Caco-2 (cell line): ENCODE measurements at regions not wholly inside any gene's neighbourhood (a gene's known extent, or its start where the extent isn't known, plus 50 kb on each side); places are given as distances from the start of the nearest gene placed in this dataset.

Experiments
- BruUV-seq: library from RNA; stranded (reverse); fragments of 400-500 nt; replicated peaks from 2 replicates; lab custom pipeline; 2021; lab: Mats Ljungman, UMichigan
- CTCF ChIA-PET: fragments of 300-600 bp; sonication (Branson Sonifier 250); formaldehyde crosslinking; loops from one replicate; lab custom pipeline; 2022; ENCODE audit warnings: antibody characterized with exemption; lab: Charles Lee
- POLR2A ChIA-PET: fragments of 300-600 bp; sonication (Branson Sonifier 250); formaldehyde crosslinking; loops from one replicate; lab custom pipeline; 2022; ENCODE audit warnings: antibody characterized with exemption; lab: Charles Lee
- DNase-seq, 2 experiments: peaks; one replicate each; pipeline versions ENCODE4 v3.0.0 to v3.0.0-alpha.2; 2020 to 2022
- H3K27me3 ChIP-seq: replicated peaks from 2 replicates; pipeline ENCODE4 v1.6.0; 2011; ENCODE audit warnings: low read length; ENCODE audit not compliant: control insufficient read depth, insufficient read depth
- H3K36me3 ChIP-seq: 2 replicates; pipeline ENCODE4 v1.5.1; 2011; ENCODE audit warnings: low read length; ENCODE audit not compliant: control insufficient read depth, insufficient read depth
- H3K4me1 ChIP-seq: fragments of 250-450 bp; sonication (Bioruptor Pico); 2 replicates; pipeline ENCODE4 v1.5.1; 2020; ENCODE audit warnings: mild to moderate bottlenecking
- H3K4me3 ChIP-seq: 2 replicates; pipeline ENCODE4 v1.5.1; 2011; ENCODE audit warnings: low read depth, mild to moderate bottlenecking, control low read depth, low read length
- H3K9me3 ChIP-seq: fragments of 250-450 bp; sonication (Bioruptor Pico); 2 replicates; pipeline ENCODE4 v1.5.1; 2020; ENCODE audit warnings: mild to moderate bottlenecking, moderate library complexity
- H3K27ac Mint-ChIP-seq: one replicate; pipeline ENCODE4 v1.8.0; 2022; ENCODE audit warnings: mixed read lengths; ENCODE audit not compliant: unreplicated experiment
- H3K27me3 Mint-ChIP-seq: one replicate; pipeline ENCODE4 v1.8.0; 2022; ENCODE audit warnings: mixed read lengths; ENCODE audit not compliant: insufficient read depth, unreplicated experiment
- H3K36me3 Mint-ChIP-seq: one replicate; pipeline ENCODE4 v1.8.0; 2022; ENCODE audit warnings: mild to moderate bottlenecking, mixed read lengths; ENCODE audit not compliant: insufficient read depth, unreplicated experiment
- H3K4me1 Mint-ChIP-seq: one replicate; pipeline ENCODE4 v1.8.0; 2022; ENCODE audit warnings: low read depth, mixed read lengths; ENCODE audit not compliant: unreplicated experiment
- H3K4me3 Mint-ChIP-seq: one replicate; pipeline ENCODE4 v1.8.0; 2022; ENCODE audit warnings: mild to moderate bottlenecking, moderate library complexity, mixed read lengths; ENCODE audit not compliant: unreplicated experiment
- H3K9me3 Mint-ChIP-seq: one replicate; pipeline ENCODE4 v1.8.0; 2022; ENCODE audit warnings: mixed read lengths; ENCODE audit not compliant: unreplicated experiment
- intact Hi-C: fragments of 100-400 bp; cut with micrococcal nuclease; formaldehyde crosslinking; loops from one replicate; pipeline ENCODE4 v1.10.0; 2022; ENCODE audit not compliant: unreplicated experiment
- TF ChIP-seq, protein P1 (sequence below), 2 experiments: fragments of 200-600 bp in 1 of 2; IDR thresholded peaks; 1 replicate in 1 of 2; 2 replicates in 1 of 2; pipeline versions ENCODE4 v1.5.1 to v1.8.0; 2011 to 2022; ENCODE audit warnings: antibody characterized with exemption in 1 of 2, control low read depth in 1 of 2, inconsistent platforms in 1 of 2, low read depth in 1 of 2, low read length in 1 of 2, mild to moderate bottlenecking in 1 of 2, moderate library complexity in 1 of 2; ENCODE audit not compliant: insufficient read depth in 1 of 2, severe bottlenecking in 1 of 2, unreplicated experiment in 1 of 2

DNA sequence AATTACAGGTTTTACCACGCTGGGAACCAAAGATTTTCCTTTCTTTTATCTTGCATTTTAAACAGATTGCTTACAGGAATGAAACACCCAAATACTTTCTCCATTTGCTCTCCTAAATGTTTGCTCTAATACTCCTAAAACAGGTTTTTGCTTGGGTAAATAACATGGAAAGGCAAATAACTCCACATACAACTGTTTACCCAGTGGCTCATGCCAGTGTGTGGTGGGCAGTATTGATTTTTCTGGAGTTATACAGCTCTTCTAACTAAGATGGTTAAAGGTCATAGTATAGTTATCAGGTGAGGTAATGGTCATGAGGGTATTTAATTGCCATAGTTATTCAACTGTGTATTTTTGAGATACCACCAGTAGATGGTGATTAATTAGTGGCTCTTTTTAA is 61.2 kb upstream of the RAB27B start:
- no peaks in the 10 kb centered on the region for H3K36me3 ChIP-seq
- BruUV-seq = no TSS peak
- Mint-ChIP-seq H3K4me3 (no peak overlapping the region), H3K9me3 (peaks cover 9% of the 10 kb centered on the region), H3K27ac (no peak overlapping the region), H3K36me3 (no peaks in the 10 kb centered on the region), H3K27me3 (no peaks in the 10 kb centered on the region), H3K4me1 (peaks cover 27% of the 10 kb centered on the region)
- TF ChIP-seq, protein P1, sequence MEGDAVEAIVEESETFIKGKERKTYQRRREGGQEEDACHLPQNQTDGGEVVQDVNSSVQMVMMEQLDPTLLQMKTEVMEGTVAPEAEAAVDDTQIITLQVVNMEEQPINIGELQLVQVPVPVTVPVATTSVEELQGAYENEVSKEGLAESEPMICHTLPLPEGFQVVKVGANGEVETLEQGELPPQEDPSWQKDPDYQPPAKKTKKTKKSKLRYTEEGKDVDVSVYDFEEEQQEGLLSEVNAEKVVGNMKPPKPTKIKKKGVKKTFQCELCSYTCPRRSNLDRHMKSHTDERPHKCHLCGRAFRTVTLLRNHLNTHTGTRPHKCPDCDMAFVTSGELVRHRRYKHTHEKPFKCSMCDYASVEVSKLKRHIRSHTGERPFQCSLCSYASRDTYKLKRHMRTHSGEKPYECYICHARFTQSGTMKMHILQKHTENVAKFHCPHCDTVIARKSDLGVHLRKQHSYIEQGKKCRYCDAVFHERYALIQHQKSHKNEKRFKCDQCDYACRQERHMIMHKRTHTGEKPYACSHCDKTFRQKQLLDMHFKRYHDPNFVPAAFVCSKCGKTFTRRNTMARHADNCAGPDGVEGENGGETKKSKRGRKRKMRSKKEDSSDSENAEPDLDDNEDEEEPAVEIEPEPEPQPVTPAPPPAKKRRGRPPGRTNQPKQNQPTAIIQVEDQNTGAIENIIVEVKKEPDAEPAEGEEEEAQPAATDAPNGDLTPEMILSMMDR (IDR thresholded peaks at IDR 0.05; ENCODE audit: insufficient read depth in 1 of 2, low read depth in 1 of 2, low read length in 1 of 2, severe bottlenecking in 1 of 2, unreplicated experiment in 1 of 2) = no peak
- no peaks in the 10 kb centered on the region for H3K27me3 ChIP-seq
- H3K4me3 ChIP-seq = no peak overlapping the region
- intact Hi-C loops = no loop called here
- H3K4me1 ChIP-seq = peaks cover 25% of the 10 kb centered on the region
- ChIA-PET POLR2A (no interaction called here), CTCF (no interaction called here)
- peak; percentile 16 to 37 for DNase-seq
- H3K9me3 ChIP-seq = no peaks in the 10 kb centered on the region

DNA sequence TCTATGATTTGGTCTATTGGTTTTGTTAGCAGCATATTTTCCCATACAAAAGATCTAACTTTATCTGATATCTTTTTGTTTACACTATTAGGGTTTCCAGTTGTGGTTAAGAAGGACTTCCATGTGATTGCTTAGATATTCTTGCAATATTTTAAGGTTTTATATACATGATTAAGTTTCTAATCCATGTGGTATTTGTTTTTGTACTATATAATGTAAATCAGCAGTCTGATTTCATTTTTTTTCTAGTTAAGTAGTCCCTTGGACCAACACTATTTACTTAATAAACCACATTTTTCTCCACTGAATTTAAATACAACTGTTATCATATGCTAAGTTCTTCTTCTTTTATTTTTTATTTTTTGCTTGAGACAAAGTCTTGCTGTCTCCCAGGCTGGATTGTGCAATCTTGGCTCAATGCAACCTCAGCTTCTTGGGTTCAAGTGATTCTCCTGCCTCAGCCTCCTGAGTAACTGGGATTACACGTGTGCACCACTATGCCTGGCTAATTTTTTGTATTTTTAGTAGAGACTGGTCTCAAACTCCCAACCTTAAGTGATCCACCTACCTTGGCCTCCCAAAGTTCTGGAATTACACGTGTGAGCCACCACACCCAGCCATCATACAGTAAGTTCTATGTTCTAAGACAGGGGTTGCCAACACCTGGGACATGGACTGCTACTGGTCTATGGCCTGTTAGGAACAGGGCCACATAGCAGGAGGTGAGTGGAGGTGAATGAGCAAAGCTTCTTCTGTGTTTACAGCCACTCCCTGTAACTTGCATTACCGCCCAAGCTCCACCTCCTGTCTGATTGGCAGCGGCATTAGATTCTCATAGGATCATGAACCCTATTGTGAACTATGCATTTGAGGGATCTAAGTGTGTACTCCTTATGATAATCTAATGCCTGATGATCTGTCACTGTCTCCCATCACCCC is 58.5 kb upstream of the RAB27B start:
- Mint-ChIP-seq H3K27ac (no peak overlapping the region), H3K36me3 (no peaks in the 10 kb centered on the region), H3K4me3 (no peak overlapping the region), H3K27me3 (no peaks in the 10 kb centered on the region), H3K9me3 (peaks cover 9% of the 10 kb centered on the region), H3K4me1 (peaks cover 18% of the 10 kb centered on the region)
- intact Hi-C loops = no loop called here
- no TSS peak for BruUV-seq
- H3K4me3 ChIP-seq = no peak overlapping the region
- POLR2A ChIA-PET = no interaction called here
- no peak for DNase-seq
- CTCF ChIA-PET = no interaction called here
- no peaks in the 10 kb centered on the region for H3K36me3 ChIP-seq
- peaks cover 25% of the 10 kb centered on the region for H3K4me1 ChIP-seq
- H3K9me3 ChIP-seq = no peaks in the 10 kb centered on the region
- no peaks in the 10 kb centered on the region for H3K27me3 ChIP-seq
- TF ChIP-seq, protein P1 (IDR thresholded peaks at IDR 0.05; ENCODE audit: insufficient read depth in 1 of 2, low read depth in 1 of 2, low read length in 1 of 2, severe bottlenecking in 1 of 2, unreplicated experiment in 1 of 2) = no peak

DNA sequence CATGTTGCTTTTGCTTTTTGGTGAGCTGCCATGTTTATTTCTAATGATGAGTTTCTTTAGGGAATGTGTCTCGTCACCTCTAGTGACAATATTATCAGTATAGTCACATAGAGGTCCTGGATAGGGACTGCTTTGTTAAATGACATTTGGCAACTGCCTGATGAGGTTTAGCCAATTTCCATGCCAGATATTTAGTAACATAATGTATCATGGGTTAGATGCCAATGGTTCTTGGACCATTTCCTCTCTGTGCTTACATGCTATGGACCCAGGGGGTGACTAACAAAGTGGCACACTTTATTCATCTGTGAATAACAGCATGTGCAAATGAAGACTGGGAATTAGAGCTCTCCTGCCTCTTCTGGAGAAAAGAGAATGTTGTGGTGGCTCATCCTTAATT is 56.2 kb upstream of the RAB27B start:
- TF ChIP-seq, protein P1 (IDR thresholded peaks at IDR 0.05; ENCODE audit: insufficient read depth in 1 of 2, low read depth in 1 of 2, low read length in 1 of 2, severe bottlenecking in 1 of 2, unreplicated experiment in 1 of 2) = no peak
- no peaks in the 10 kb centered on the region for H3K36me3 Mint-ChIP-seq
- H3K27ac Mint-ChIP-seq = no peak overlapping the region
- Histone ChIP-seq H3K9me3 (no peaks in the 10 kb centered on the region), H3K4me1 (peaks cover 7% of the 10 kb centered on the region), H3K4me3 (no peak overlapping the region), H3K36me3 (no peaks in the 10 kb centered on the region), H3K27me3 (no peaks in the 10 kb centered on the region)
- DNase-seq = no peak
- no peak overlapping the region for H3K4me3 Mint-ChIP-seq
- intact Hi-C loops = no loop called here
- ChIA-PET POLR2A (no interaction called here), CTCF (no interaction called here)
- H3K4me1 Mint-ChIP-seq = peaks cover 16% of the 10 kb centered on the region
- no TSS peak for BruUV-seq
- H3K9me3 Mint-ChIP-seq = peaks cover 9% of the 10 kb centered on the region
- no peaks in the 10 kb centered on the region for H3K27me3 Mint-ChIP-seq
